ENCODE measurements at regions not wholly inside any gene's neighbourhood (a gene's known extent, or its start where the extent isn't known, plus 50 kb on each side); places are given as distances from the start of the nearest gene placed in this dataset.

DNA sequence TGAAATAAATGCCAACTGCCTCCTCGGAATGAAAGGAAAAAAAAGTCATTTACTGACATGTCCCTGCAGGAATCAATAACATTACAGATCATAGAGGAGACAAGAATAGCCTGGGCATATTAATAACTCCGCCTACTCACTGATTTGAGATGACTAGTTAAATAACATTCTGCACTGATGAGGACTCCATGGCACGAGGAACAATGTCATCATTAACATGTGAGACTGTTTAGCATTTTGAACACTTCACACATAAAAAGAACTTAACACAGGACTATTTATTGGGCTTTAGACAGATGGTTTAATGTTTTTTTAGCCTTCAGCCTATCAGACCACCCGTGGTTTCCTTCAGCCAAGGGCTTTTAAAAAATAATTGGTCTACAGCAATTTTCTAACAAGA is 170.1 kb downstream of the OLFM4 start:
- TF ChIP-seq, protein P1, sequence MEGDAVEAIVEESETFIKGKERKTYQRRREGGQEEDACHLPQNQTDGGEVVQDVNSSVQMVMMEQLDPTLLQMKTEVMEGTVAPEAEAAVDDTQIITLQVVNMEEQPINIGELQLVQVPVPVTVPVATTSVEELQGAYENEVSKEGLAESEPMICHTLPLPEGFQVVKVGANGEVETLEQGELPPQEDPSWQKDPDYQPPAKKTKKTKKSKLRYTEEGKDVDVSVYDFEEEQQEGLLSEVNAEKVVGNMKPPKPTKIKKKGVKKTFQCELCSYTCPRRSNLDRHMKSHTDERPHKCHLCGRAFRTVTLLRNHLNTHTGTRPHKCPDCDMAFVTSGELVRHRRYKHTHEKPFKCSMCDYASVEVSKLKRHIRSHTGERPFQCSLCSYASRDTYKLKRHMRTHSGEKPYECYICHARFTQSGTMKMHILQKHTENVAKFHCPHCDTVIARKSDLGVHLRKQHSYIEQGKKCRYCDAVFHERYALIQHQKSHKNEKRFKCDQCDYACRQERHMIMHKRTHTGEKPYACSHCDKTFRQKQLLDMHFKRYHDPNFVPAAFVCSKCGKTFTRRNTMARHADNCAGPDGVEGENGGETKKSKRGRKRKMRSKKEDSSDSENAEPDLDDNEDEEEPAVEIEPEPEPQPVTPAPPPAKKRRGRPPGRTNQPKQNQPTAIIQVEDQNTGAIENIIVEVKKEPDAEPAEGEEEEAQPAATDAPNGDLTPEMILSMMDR (IDR thresholded peaks at IDR 0.05): no peak
- no peak for TF ChIP-seq POLR2AphosphoS5 (IDR thresholded peaks at IDR 0.05)
- no peak for TF ChIP-seq POLR2A (IDR thresholded peaks at IDR 0.05)
